Pons (tissue), 1 donor: ENCODE measurements at regions not wholly inside any gene's neighbourhood (a gene's known extent, or its start where the extent isn't known, plus 50 kb on each side); places are given as distances from the start of the nearest gene placed in this dataset.
"Not testable (repeated sequence)": the region's sequence is repeated elsewhere in the genome, so short reads cannot be mapped to it uniquely, and the experiment has no call there.

Experiments
- DNase-seq: peaks from one replicate; pipeline ENCODE4 v3.0.0-alpha.2; 2016; ENCODE audit warnings: low spot score

DNA sequence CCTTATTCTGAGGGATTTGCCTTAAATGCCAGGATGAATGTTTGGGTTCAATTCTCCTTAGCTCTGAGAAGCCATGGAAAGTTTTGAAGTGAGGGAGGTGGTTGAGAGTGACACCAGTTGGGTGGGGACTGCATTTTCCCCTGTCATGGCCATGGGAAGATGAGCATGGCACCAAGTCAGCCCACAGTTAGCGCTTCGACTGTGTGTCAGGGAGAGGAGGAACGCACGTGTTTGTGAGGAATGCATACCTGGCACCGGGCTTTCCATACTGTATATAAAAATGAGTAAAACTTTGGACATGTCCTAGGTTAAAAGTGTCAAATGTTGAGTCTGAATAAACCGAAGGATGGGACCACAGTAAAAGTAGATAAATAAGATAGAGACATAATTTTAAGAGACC, 187.5 kb upstream of the KL start:
- DNase-seq, result no peak

DNA sequence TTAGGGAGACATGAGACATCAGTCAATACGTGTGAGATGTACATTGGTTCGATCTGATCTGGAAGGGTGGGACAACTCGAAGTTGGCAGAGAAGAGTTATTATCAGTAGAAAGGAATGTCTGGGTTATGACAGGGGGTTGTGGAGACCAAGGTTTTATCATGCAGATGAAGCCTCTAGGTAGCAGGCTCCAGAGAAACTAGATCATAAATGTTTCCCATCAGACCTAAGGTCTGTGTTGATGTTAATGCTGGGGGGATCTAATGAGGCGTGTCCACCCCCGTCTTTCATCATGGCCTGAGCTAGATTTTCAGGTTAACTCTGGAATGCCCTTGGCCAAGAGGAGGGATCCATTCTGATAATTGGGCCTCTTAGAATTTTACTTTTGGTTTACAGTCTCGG, 187.0 kb upstream of the KL start:
- DNase-seq, result no peak

DNA sequence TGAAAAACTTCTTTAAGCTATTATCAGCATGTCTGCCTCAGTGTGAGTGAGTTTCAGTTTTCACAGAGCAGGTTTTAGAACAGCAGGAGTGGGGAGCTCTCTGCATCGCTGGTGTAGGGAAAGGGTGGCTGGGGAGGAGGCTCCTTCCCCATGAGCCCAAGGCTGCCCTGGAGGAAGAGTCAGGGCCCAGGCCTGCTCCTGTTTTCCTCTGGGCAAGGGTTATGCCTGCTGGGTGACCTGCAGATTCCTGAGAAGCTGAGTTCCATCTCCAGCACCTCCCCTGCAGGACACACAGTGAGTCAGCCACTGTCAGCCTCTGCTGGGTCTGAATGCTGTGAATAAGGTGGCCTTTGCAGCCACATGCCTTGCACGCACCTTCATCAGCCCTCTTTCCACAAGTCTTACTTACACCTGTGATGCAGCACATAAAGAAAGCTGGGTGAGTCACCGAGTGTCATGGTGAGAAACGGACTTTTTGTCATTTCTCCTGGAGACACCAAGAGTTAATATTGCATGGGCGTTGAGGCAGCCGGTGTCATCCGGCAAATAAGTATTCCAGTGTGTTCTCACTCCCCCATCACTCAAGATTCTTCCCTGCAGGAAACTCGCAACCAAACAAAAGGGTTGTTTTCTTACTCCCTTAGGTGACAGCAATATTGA, 186.4 kb upstream of the KL start:
- DNase-seq, result no peak

DNA sequence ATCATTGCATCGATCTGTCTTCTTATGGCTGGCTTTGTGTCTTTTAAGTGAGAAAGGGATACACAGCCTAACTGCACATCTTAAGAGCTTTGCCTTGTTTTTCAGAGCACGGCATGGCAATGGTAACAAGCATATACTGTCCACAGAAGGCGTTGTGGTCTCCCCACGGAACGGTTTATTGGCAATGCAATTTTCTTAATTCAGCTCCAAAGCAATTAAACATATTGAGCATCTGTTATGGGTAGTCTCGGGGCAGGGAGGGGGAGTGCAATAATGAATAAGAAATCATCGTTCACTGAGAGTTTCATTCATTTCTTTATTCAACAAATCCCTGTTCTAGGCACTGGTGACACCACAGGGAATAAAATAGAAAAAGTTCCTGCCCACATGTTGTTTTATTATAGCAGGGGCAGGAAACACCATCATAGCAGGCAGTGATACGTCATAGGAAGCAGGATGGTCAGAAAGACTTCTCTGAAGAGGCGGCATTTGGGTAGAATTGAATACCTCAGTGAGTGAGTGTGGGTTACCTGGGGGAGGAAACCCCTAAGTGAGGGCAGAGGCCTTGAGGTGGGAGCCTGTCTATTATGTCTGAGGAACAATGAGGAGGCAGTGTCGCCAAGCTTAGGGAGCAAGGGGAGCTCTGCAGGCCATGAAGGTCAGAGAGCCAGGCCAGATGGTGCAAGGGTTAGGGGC, 185.7 kb upstream of the KL start:
- no peak for DNase-seq

DNA sequence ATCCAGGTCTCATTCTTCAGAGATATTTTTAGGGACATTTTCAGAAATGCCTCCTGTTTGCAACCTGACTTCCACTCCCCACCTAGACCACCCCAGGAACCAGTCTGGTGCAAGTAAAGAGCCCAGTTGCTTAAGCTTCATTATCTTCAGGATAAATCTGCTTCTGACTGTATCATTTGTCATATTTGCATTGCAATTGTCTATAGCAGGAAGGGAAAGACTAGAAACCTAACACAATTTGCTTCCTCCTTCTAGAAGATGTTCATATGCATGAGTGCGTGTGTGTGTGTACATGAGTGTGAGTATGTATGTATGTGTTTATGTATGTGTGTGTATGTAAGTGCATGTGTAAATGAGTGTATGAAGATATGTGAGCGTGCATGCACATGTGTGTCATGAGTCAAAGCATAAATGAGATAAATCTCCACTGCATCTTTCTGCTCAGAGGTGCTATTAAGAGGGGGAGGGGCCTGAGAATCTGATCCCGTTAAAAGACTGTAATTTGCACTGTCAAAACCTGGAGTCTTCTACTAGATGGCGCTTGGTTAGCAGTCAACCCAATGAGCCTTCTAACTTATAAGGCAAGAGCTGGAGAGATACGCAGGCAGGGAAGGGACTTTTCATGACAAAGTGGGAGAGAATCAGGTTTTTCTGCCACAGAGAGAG, 178.8 kb upstream of the KL start:
- DNase-seq, result no peak

DNA sequence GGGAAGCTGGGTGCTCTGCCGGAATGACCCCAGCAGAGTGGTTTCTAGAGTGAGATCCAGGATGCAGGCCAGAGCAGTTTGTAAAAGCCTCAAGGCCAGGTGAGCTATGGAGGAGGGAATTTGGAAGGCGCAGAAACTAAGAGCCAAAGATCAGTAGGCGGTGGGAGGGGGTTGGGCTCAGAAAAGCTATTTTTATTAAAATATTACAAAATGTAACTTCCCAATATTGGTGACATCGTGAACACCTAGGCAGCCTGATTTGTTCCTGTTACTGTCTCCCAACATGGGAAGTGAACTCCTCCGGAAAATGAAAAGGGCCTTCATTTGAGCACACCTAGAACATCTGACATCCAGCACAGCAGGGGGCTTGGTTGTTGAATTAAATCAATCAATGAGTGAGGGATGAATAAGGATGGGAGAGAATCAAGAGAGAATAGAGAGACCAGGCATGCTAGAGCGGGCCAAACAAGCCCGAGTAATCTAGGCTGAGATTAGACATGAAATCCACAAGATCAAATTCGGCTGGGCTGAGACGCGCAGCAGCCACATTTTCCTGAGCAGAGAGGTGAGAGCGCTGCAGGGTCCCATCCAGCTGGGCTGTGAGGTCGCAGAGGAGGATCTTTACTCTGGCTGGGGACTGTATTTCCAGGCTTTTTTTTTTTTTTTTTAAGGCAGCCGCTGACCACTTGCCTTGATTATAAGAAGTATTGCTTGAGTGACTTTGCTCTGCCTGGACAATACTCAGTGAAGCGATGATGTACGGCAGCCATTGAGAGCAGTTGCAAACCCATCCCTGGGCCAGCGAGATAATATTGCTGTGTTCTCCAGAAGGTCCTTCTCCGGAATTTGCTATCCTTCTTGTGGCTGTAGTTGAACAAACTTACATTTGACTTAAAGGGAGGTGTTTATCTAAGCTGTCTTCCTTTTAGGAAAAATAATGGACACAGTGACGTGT, 178.0 kb upstream of the KL start:
- DNase-seq, result no peak

DNA sequence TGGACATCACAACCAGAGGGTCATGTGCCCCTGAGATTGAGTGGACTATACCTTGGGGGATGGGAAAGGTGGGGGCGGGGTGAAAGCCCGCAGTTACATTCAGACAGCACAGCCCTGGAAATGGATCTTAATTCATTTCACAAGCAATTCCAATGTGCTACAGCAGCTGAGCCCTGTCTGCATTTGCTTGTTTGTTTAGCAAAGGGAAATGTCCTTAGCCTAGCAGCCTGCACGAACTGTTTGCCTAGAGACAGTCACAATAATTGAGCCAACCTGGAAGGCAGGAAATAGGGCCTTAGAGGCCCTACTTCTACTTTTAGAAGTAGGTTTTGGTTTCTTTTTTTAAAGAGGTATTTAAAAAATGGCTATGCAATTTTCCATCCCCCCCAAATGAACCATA, 177.3 kb upstream of the KL start:
- no peak for DNase-seq

DNA sequence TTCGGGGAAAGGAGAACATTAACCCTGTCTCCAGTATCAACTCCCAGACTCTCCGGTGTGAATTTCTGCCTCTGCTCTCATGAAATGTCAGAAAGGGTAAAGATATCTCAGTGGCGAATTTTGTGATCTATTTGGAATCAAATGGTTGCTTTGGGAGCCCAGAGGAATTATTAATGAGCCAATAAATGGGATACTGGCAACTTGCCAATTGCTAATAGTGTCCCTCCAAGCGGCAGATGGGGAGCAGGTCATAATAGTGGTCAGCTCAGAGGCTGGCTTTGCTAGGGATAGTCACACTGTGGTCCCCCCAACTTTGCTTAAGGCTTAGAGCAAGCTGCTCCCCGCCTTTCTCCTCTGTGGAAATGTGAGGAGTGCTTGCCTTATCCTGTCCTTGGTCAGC, 176.1 kb upstream of the KL start:
- DNase-seq, result no peak

DNA sequence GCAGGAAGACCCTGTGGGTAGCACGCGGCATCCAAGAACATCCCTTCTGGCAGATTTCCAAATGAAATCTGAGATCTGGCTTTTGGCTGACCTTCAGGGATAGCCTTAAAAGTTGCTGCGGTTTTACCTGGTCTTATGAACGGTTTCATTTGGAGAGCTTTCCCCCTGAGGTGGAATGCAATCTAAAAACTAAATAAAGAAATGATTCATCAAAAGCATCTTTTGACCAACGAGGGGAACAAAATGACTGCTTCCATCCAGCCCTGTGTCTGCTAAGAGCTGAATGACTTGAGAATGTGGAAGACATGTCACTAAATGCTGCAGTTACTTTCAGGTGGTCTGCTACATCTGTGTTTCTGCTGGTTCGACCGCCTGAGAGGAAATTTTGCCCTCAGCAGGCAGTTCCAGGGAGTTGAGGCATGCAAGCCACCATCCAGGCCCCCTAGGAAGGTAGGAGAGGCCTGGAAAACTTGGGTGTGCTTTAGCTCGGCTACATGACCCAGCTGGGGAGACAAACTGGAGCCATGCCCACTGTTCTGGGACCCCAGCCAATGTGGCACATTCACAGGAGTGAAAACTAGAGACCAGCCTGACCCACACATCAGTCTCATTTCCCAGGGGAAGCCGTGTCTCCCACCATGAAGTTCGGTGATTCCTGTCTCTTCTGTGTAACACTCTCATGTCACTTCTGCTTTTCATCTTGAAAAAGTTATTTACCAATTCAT, 175.1 kb upstream of the KL start:
- DNase-seq, result no peak

DNA sequence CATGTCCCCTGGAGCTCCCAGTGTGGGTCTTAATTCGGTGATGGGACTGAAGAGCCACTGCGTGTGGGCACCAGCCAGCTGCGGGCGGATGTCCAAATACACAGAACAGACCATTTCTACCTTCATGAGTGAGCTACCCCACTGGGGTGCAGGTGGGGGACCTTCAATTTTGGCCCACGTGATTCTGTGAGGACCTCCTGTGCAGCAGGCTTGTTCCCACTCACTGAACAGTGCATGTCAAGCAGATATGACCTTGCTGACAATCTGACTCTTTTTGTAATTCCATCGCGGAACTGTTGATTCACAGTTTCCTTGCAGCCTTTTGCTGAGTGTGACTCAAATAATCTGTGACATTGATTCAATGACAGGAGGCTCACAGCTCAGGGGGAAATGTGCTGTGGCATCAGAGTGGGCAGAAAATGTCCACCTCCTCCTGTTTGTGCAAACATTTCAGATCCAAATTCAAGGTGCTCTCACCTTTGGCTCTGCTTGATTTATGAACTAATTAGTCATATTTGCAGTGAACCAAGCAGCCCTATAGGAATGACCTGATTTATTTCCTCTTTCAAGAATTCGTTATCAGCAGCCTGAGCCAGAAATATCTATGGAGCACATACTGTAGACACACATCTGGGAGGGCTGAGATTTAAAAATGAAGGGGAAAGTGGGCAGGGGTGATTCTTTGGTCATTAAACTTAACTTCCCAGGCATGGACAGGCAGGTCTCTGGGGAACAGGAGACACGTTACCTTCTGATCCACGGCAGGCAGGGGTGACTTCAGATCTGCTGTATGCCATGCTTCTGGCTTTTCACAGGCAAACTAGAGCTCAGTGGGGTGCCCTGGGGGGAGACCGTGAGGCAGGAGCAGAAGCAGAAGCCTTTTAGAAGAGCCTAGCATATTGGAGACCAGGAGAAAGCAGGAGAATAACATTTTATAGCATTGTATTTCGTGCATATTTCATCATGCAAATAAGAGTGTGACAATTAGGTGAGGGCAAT, 170.0 kb upstream of the KL start:
- no peak for DNase-seq

DNA sequence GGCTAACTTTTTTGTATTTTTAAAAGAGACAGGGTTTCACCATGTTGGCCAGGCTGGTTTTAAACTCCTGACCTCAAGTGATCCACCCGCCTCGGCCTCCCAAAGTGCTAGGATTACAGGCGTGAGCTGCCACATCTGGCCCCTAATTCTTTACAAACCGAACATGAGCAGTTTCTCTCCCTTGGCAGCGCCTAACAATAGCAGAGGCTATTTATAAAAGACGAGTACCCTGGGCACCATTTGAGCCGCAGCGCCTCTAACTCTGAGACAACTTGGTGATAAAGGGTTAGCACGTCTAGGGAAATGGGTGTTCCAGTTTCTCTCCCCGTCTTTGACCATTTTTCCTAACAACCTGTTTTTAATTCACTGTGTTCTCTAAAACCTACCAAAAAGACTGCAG, 168.2 kb upstream of the KL start:
- not testable (repeated sequence) for DNase-seq

DNA sequence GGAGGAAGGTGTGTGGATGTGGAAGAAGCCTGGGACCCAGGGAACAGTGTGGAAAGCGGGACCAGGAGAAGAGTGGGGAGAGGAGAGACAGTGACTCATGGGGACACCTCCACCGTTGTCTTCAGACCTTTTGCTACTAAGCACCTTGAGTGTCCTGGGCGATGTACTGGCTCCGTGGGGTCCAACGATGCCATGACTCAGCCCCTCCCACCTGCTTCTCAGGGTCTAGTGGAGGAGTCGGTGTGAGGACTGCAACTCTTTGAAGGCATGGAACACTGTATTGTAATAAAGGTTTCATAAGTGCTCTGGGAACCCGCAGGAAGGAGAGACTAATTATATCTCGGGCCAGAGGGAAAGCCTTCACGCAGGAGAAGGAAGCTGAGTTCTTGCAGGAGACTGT, 166.9 kb upstream of the KL start:
- DNase-seq, result no peak

DNA sequence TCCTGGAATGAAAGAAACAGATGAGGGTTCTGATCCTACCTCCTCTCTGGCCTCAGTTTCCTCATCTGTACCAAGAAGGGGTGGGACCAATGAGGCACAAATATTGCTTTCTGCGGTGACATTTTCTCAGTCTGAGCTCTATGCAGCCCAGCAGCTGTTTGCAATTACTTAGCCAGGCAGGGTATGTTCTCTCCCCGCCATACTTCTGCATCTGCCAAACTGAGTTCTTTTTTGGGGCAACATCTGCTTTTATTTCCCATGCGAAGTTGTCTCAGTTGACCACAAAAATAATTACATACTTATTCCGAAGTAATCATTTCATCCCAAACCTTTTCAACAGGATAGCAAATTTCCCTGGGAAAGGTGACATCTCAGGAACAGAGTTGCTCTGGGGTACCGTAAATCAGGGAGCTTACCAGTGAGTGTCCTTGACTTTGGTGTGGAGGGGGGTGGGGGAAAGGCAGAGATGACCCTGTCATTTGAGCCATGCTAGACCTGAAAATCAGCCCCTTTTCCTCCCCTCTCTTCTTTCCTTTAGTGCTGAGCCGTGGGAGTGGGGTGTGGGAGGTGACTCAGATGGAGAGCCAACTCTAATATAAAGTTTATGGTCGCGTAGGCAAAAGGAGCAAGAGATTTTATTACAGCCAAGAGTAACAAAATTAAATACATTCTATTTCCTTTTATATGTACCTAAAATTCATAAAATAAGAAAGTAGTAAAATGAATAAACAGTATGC, 165.7 kb upstream of the KL start:
- DNase-seq, result no peak

DNA sequence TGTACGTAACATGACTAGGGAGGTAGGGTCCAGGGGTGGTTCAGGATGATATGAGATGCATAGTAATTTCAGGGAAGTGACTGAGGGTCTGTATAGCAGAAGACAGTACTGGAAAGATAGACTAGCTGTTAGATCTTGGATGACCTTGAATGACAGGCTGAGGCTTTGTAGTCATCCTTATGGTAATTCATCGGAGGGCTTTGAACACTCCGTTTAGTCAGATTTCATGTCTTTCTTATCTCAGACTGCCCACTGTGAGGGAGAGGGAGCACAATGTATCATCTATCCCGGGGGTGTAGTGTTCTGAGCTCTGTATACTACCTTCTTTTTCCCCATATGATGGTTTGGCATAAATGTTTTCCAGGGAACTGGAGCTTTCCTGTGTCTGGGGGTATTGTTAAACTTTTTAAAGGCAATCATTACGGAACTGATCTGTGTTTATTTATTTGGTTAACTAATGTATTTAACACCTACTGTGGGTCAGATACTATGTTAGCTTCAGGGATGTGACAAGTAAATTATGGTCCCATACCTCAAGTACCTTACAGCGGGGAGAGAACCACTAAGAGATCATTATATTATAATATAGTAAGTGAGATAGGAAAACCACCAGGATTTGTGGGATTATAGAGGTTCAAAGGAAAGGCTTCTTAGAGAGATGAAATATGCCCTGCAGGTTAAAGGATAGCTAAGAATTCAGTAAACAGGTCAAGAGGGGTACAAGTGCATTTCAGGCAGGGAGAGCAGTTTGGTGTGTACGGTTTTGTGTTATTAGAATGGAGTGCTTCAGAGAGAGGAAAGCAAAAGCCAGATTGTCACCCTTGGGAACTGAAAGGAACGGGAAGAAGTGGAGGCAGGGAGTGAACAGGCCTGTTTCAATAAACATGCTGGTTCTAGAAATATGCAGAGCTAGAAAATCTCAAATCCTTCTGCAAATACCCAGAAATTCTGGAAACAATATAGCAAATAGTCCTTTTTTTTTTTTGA, 164.8 kb upstream of the KL start:
- DNase-seq, result no peak

DNA sequence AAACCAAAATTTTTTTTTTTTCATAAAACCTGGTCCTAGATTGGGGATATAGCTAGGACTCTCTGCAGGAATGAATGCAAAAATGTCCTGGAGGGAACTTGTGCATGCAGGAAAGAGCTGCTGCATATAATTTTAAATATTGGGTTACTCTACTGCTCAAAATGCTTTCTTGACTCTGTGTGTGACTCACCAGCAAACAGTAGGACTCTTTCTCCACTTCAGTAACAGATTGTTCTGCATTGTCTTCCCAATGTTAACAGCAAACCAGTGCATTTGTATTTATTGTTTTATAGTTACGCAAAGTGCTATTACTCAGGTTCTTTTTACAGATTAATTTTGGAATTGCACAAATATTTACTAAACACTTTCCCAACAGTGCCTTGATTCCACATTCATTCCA, 163.7 kb upstream of the KL start:
- DNase-seq, result no peak

DNA sequence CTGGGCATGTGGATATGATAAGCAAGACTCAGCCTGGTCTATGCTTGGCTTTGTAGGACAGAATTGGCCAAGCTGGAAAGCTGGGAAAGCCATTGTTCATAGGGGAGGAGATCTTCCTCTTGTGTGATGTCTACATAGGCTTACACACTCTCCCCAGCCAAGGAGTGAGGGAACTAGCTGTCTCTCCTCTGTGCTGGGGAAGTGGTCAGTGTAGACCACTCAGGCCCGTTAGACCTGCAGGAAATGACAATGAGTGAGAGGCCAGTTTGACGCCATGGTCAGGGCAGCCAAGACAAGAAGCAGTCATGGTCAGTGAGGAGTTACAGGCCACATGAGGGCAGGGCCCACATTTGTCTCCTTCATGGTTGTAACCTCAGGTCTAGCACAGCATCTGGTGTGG, 159.1 kb upstream of the KL start:
- no peak for DNase-seq

DNA sequence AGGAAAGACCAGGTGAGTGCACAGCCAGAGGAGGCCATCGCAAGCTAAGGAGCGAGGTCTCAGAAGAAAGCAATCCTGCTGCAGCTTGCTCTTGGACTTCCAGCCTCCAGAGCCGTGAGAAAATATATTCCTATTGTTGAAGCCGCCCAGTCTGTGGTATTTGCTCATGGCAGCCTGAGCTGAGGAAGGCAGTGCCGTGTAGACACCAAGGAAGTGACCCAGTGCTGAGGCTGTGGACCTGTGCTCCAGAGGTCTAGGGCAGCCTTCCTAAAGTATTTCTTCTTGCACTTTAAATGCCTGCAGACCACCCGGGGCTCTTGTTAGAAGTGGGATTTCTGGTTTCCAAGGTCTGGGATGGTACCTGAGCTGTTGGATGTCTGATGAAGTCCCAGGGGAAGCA, 158.5 kb upstream of the KL start:
- DNase-seq, result no peak

DNA sequence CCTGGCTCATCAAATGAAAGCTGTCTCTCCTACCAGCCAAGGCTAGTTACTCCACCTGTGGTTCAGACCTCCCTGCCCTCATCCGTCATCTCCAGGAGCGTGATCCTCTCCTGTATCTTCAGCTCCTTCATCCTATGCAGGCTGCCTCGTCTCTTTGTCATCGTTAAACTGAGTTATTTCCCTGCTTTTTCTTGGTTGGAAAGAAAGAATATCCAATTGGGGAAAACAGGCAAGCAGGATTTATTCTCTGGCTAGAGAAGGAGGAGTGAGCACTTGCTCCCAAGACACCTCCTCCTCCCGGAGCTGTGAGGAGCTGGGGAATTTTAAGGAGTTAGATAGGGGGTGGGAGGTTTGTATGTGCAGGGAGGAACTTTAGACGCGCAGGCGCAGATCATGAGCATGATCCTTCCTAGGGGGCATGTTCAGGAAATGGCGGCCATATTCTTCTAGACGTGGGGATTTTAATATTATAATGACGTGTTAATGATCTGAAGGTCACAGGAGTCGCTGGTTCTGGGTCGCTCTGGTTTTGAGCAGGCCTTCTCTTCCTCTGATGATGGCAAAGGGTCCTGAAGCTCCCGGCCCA, 156.4 kb upstream of the KL start:
- no peak for DNase-seq
